IMR-90 (cell line): ENCODE measurements at regions not wholly inside any gene's neighbourhood (a gene's known extent, or its start where the extent isn't known, plus 50 kb on each side); places are given as distances from the start of the nearest gene placed in this dataset.

ENCODE experiments used
- ATAC-seq: fragments of 200-7000 bp; cut with Tn5 transposase; 2 replicates; pipeline ENCODE4 v1.9.1; 2020; ENCODE audit warnings: low read depth, mild to moderate bottlenecking, moderate library complexity
- BruUV-seq: library from RNA; stranded (reverse); fragments of 400-500 nt; replicated peaks from 2 replicates; lab custom pipeline; 2021; lab: Mats Ljungman, UMichigan
- CTCF ChIA-PET: fragments of 300-600 bp; formaldehyde crosslinking; extraction: SDS; loops from one replicate; lab custom pipeline; 2021; ENCODE audit warnings: antibody characterized with exemption; lab: Yijun Ruan, JAX
- POLR2A ChIA-PET: fragments of 300-600 bp; sonication (Branson Sonifier 250); formaldehyde crosslinking; loops from one replicate; lab custom pipeline; 2022; ENCODE audit warnings: antibody characterized with exemption; ENCODE audit not compliant: unreplicated experiment; lab: Charles Lee
- DNase-seq: peaks from one replicate; pipeline ENCODE4 v3.0.0; 2013
- H2AFZ ChIP-seq: replicated peaks from 2 replicates; pipeline ENCODE3; 2013; ENCODE audit warnings: low read length, mild to moderate bottlenecking; ENCODE audit not compliant: poor library complexity
- H2AK5ac ChIP-seq: 2 replicates; pipeline ENCODE4 v1.6.1; 2013; ENCODE audit warnings: low read depth, low read length, inconsistent platforms
- H2AK9ac ChIP-seq: replicated peaks from 2 replicates; pipeline ENCODE3; 2013; ENCODE audit warnings: mild to moderate bottlenecking, low read depth, low read length, moderate library complexity; ENCODE audit not compliant: poor library complexity
- H2BK120ac ChIP-seq: 2 replicates; pipeline ENCODE4 v1.6.1; 2013; ENCODE audit warnings: low read depth, low read length, inconsistent platforms
- H2BK15ac ChIP-seq: 3 replicates; pipeline ENCODE4 v1.6.1; 2013; ENCODE audit warnings: low read depth, low read length, inconsistent platforms
- H2BK20ac ChIP-seq: 2 replicates; pipeline ENCODE4 v1.6.1; 2013; ENCODE audit warnings: low read depth, mild to moderate bottlenecking, inconsistent platforms, low read length, moderate library complexity
- H2BK5ac ChIP-seq: 2 replicates; pipeline ENCODE4 v1.6.1; 2013; ENCODE audit warnings: mild to moderate bottlenecking, low read depth, low read length, inconsistent platforms; ENCODE audit not compliant: poor library complexity, severe bottlenecking
- H3K14ac ChIP-seq: replicated peaks from 2 replicates; pipeline ENCODE4 v1.6.1; 2013; ENCODE audit warnings: low read depth, low read length, inconsistent platforms
- H3K18ac ChIP-seq: 2 replicates; pipeline ENCODE4 v1.6.1; 2013; ENCODE audit warnings: low read depth, low read length, control low read depth
- H3K23ac ChIP-seq: 2 replicates; pipeline ENCODE4 v1.6.1; 2013; ENCODE audit warnings: low read depth, low read length, inconsistent platforms
- H3K27ac ChIP-seq: 2 replicates; pipeline ENCODE4 v1.5.1; 2013; ENCODE audit warnings: mild to moderate bottlenecking, control low read depth, low read length; ENCODE audit not compliant: insufficient read depth
- H3K27me3 ChIP-seq: 2 replicates; pipeline ENCODE4 v1.6.1; 2013; ENCODE audit warnings: low read length; ENCODE audit not compliant: control insufficient read depth, insufficient read depth
- H3K36me3 ChIP-seq: 2 replicates; pipeline ENCODE4 v1.6.1; 2013; ENCODE audit warnings: low read length, mixed read lengths; ENCODE audit not compliant: control insufficient read depth, insufficient read depth
- H3K4ac ChIP-seq: 2 replicates; pipeline ENCODE4 v1.6.1; 2013; ENCODE audit warnings: low read depth, low read length, inconsistent platforms
- H3K4me1 ChIP-seq: 2 replicates; pipeline ENCODE4 v1.6.1; 2013; ENCODE audit warnings: low read length, mixed read lengths; ENCODE audit not compliant: control insufficient read depth, insufficient read depth
- H3K4me2 ChIP-seq: 2 replicates; pipeline ENCODE4 v1.6.1; 2013; ENCODE audit warnings: low read depth, mild to moderate bottlenecking, control low read depth, low read length, moderate library complexity
- H3K4me3 ChIP-seq: 2 replicates; pipeline ENCODE4 v1.5.1; 2013; ENCODE audit warnings: low read depth, mild to moderate bottlenecking, control low read depth, low read length, moderate library complexity; ENCODE audit not compliant: insufficient read depth
- H3K56ac ChIP-seq: 2 replicates; pipeline ENCODE4 v1.6.1; 2013; ENCODE audit warnings: low read length, inconsistent platforms; ENCODE audit not compliant: insufficient read depth; ENCODE audit errors: extremely low read depth
- H3K79me1 ChIP-seq, 2 experiments: 2 replicates each; pipeline ENCODE4 v1.6.1; 2013; ENCODE audit warnings: low read length in 2 of 2, inconsistent platforms in 1 of 2, low read depth in 1 of 2
- H3K9ac ChIP-seq: 2 replicates; pipeline ENCODE4 v1.6.1; 2013; ENCODE audit warnings: low read depth, low read length, control low read depth
- H3K9me1 ChIP-seq: 2 replicates; pipeline ENCODE4 v1.6.1; 2013; ENCODE audit warnings: low read length, inconsistent platforms; ENCODE audit not compliant: insufficient read depth
- H3K9me3 ChIP-seq: 2 replicates; pipeline ENCODE4 v1.6.1; 2013; ENCODE audit warnings: low read length; ENCODE audit not compliant: control insufficient read depth, insufficient read depth
- H4K20me1 ChIP-seq: 2 replicates; pipeline ENCODE4 v1.6.1; 2013; ENCODE audit warnings: low read length, inconsistent platforms; ENCODE audit not compliant: insufficient read depth
- H4K5ac ChIP-seq: 2 replicates; pipeline ENCODE4 v1.6.1; 2013; ENCODE audit warnings: mild to moderate bottlenecking, low read depth, low read length, control low read depth
- H4K8ac ChIP-seq, 2 experiments: 2 replicates each; pipeline ENCODE4 v1.6.1; 2013; ENCODE audit warnings: low read depth in 2 of 2, low read length in 2 of 2, control low read depth in 1 of 2, inconsistent platforms in 1 of 2
- H4K91ac ChIP-seq: 2 replicates; pipeline ENCODE4 v1.6.1; 2013; ENCODE audit warnings: low read depth, low read length, inconsistent platforms; ENCODE audit not compliant: insufficient read depth
- BHLHE40 ChIP-seq: fragments of 150-350 bp; IDR thresholded peaks from 2 replicates; pipeline ENCODE4 v1.6.1; 2016; ENCODE audit warnings: mild to moderate bottlenecking, low read depth, low read length
- CHD1 ChIP-seq: IDR thresholded peaks from 2 replicates; pipeline ENCODE4 v1.6.1; 2012; ENCODE audit warnings: low read depth, low read length, improper control_type of control experiment
- FOS ChIP-seq: fragments of 150-350 bp; IDR thresholded peaks from 2 replicates; pipeline ENCODE4 v1.6.1; 2016; ENCODE audit warnings: low read depth, low read length
- NFE2L2 ChIP-seq: fragments of 150-350 bp; IDR thresholded peaks from 2 replicates; pipeline ENCODE4 v1.6.1; 2016; ENCODE audit warnings: low read depth, mild to moderate bottlenecking, low read length
- POLR2A ChIP-seq: IDR thresholded peaks from 2 replicates; pipeline ENCODE4 v1.6.1; 2012; ENCODE audit warnings: mild to moderate bottlenecking, low read depth, low read length
- RAD21 ChIP-seq: IDR thresholded peaks from 2 replicates; pipeline ENCODE4 v1.6.1; 2012; ENCODE audit warnings: low read length, improper control_type of control experiment
- RFX5 ChIP-seq: IDR thresholded peaks from 2 replicates; pipeline ENCODE4 v1.8.0; 2012; ENCODE audit warnings: low read depth, mild to moderate bottlenecking, low read length, moderate library complexity
- SMC3 ChIP-seq: fragments of 150-350 bp; IDR thresholded peaks from 2 replicates; pipeline ENCODE4 v1.6.1; 2016; ENCODE audit warnings: low read depth, mild to moderate bottlenecking, antibody characterized with exemption, low read length, moderate library complexity
- WGBS, 2 experiments: methylation state at CpG; one replicate each; pipeline versions ENCODE4 v1.1.5 to v1.1.7; 2013; ENCODE audit warnings: missing lambda C conversion rate in 2 of 2; ENCODE audit not compliant: insufficient read length in 1 of 2; ENCODE audit errors: extremely low coverage in 2 of 2; 5-methylcytosine and 5-hydroxymethylcytosine counted together
- dilution Hi-C: fragments of 300-500 bp; cut with HindIII; formaldehyde crosslinking; loops from one replicate; pipeline ENCODE4 v1.14.3; 2018; ENCODE audit warnings: low sequenced_read_pairs; ENCODE audit not compliant: unreplicated experiment
- in situ Hi-C: fragments of 300-500 bp; cut with MboI; formaldehyde crosslinking; loops from 3 replicates; pipeline ENCODE4 v1.14.3; 2019; ENCODE audit warnings: low sequenced_read_pairs, inconsistent platforms, mixed read lengths
- intact Hi-C: fragments of 100-400 bp; cut with micrococcal nuclease; formaldehyde crosslinking; loops from 2 replicates; pipeline ENCODE4 v1.10.0; 2022
- TF ChIP-seq, protein P1 (sequence below): fragments of 150-350 bp; IDR thresholded peaks from 2 replicates; pipeline ENCODE4 v1.6.1; 2017; ENCODE audit warnings: mild to moderate bottlenecking, antibody characterized with exemption, low read length, low read depth
- TF ChIP-seq, protein P2 (sequence below): conservative IDR thresholded peaks from 2 replicates; pipeline ENCODE4 v1.5.1; 2012; ENCODE audit warnings: mild to moderate bottlenecking, low read depth, low read length, improper control_type of control experiment

DNA sequence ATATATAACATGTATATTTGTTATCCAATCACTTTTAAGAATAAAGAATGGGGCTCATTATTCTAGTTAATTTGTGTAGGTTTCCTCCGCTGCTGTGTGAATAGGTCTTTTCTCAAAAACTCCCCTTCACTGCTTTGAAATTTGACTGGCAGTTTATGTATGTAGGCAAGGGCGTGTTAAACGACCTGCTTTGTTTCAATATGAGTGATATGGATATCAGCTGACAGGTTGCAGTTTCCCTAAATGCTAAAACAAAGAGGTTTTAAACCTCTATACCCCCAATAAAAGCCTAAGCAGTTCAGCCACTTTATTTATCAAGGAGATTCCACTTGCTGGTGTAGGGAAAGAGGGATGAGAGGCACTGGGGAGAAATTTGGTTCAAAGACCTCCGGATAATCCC, 159.6 kb downstream of the TMEM167A start:
- Histone ChIP-seq H3K56ac (no peak overlapping the region), H2AK9ac (no peak overlapping the region), H2AFZ (no peak overlapping the region), H2BK20ac (no peak overlapping the region), H2BK5ac (no peak overlapping the region), H3K36me3 (no peaks in the 10 kb centered on the region), H3K9ac (no peak overlapping the region), H3K14ac (no peak overlapping the region), H2BK15ac (no peak overlapping the region), H3K79me1 (no peaks in the 10 kb centered on the region), H2AK5ac (no peak overlapping the region), H3K23ac (no peak overlapping the region), H3K4ac (no peak overlapping the region), H4K91ac (no peak overlapping the region), H3K27ac (no peak overlapping the region), H3K27me3 (peaks cover 6% of the 10 kb centered on the region), H3K9me1 (no peaks in the 10 kb centered on the region), H3K18ac (no peak overlapping the region), H4K20me1 (no peaks in the 10 kb centered on the region), H4K8ac (no peak overlapping the region), H2BK120ac (no peak overlapping the region), H3K4me3 (no peak overlapping the region), H3K9me3 (peaks cover 3% of the 10 kb centered on the region; the same call in 1 of the 2 replicates), H3K4me2 (no peak overlapping the region), H3K4me1 (no peaks in the 10 kb centered on the region), H4K5ac (no peak overlapping the region)
- ChIA-PET POLR2A (no interaction called here), CTCF (no interaction called here)
- no TSS peak for BruUV-seq
- DNase-seq (no peak), ATAC-seq (no peak)
- TF ChIP-seq SMC3, result no peak
- TF ChIP-seq, protein P1, sequence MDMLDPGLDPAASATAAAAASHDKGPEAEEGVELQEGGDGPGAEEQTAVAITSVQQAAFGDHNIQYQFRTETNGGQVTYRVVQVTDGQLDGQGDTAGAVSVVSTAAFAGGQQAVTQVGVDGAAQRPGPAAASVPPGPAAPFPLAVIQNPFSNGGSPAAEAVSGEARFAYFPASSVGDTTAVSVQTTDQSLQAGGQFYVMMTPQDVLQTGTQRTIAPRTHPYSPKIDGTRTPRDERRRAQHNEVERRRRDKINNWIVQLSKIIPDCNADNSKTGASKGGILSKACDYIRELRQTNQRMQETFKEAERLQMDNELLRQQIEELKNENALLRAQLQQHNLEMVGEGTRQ, result no peak
- no peak for TF ChIP-seq RFX5
- TF ChIP-seq NFE2L2, result no peak
- TF ChIP-seq, protein P2, sequence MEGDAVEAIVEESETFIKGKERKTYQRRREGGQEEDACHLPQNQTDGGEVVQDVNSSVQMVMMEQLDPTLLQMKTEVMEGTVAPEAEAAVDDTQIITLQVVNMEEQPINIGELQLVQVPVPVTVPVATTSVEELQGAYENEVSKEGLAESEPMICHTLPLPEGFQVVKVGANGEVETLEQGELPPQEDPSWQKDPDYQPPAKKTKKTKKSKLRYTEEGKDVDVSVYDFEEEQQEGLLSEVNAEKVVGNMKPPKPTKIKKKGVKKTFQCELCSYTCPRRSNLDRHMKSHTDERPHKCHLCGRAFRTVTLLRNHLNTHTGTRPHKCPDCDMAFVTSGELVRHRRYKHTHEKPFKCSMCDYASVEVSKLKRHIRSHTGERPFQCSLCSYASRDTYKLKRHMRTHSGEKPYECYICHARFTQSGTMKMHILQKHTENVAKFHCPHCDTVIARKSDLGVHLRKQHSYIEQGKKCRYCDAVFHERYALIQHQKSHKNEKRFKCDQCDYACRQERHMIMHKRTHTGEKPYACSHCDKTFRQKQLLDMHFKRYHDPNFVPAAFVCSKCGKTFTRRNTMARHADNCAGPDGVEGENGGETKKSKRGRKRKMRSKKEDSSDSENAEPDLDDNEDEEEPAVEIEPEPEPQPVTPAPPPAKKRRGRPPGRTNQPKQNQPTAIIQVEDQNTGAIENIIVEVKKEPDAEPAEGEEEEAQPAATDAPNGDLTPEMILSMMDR, result no peak
- no peak for TF ChIP-seq FOS
- TF ChIP-seq BHLHE40, result no peak
- no peak for TF ChIP-seq RAD21
- no peak for TF ChIP-seq CHD1
- no peak for TF ChIP-seq POLR2A
- in situ Hi-C loops (no loop called here), dilution Hi-C loops (no loop called here), intact Hi-C loops (no loop called here)
- WGBS, 2 experiments, result no CpG with 5 or more reads among the region's 4 CpGs
